ENCODE measurements at regions not wholly inside any gene's neighbourhood (a gene's known extent, or its start where the extent isn't known, plus 50 kb on each side); places are given as distances from the start of the nearest gene placed in this dataset.

DNA sequence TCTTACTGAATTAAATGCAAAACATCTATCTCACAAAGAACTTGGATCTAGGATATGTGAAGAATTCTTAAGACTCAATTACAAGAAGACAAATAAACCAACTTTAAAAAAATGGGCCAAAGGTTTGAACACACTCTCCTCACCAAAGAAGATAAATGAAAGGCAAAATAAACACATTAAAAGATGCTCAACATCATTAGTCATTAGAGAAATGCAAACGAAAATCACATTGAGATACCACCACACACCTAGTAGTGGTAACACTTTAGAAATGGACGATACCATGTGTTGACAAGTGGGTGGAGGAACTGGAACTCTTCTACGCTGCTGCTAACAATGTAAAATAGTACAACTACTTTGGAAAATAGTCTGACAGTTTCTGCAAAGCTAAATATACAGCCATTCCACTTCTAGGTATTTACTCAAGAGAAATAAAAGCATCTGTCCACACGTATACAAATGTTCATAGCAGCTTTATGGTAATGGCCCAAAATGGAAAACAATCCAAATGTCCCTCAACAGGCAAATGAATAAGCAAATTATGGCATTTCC lies 194.3 kb downstream of the RHOU start:
- DNase-seq, result no peak
- ChIA-PET POLR2A (ENCODE audit: unreplicated experiment) (interaction anchor here (0.5 kb wide), 1 partner anchor 283 kb away, joined by 8 read pairs; no protein-coding TSS in a partner anchor), CTCF (no interaction called here)
- Histone ChIP-seq H4K20me1 (ENCODE audit: insufficient read depth) (no peaks in the 10 kb centered on the region), H3K9me3 (ENCODE audit: insufficient read depth, low read depth) (no peaks in the 10 kb centered on the region), H3K4me3 (no peak overlapping the region), H3K79me2 (ENCODE audit: low read depth) (no peaks in the 10 kb centered on the region), H3K4me2 (no peak overlapping the region), H3K27me3 (ENCODE audit: insufficient read depth, low read depth) (peaks cover 32% of the 10 kb centered on the region; the same call in 1 of the 2 replicates), H3K36me3 (ENCODE audit: low read depth) (no peaks in the 10 kb centered on the region), H2AFZ (no peak overlapping the region), H3F3A (ENCODE audit: insufficient read depth, low read depth) (no peaks in the 10 kb centered on the region), H3K27ac (no peak overlapping the region), H3K9me2 (ENCODE audit: insufficient read depth) (no peaks in the 10 kb centered on the region), H3K4me1 (replicated peaks; ENCODE audit: insufficient read depth) (no peaks in the 10 kb centered on the region)
- TF ChIP-seq, protein P1, sequence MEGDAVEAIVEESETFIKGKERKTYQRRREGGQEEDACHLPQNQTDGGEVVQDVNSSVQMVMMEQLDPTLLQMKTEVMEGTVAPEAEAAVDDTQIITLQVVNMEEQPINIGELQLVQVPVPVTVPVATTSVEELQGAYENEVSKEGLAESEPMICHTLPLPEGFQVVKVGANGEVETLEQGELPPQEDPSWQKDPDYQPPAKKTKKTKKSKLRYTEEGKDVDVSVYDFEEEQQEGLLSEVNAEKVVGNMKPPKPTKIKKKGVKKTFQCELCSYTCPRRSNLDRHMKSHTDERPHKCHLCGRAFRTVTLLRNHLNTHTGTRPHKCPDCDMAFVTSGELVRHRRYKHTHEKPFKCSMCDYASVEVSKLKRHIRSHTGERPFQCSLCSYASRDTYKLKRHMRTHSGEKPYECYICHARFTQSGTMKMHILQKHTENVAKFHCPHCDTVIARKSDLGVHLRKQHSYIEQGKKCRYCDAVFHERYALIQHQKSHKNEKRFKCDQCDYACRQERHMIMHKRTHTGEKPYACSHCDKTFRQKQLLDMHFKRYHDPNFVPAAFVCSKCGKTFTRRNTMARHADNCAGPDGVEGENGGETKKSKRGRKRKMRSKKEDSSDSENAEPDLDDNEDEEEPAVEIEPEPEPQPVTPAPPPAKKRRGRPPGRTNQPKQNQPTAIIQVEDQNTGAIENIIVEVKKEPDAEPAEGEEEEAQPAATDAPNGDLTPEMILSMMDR (conservative IDR thresholded peaks at IDR 0.05), result no peak
- TF ChIP-seq EZH2 (IDR thresholded peaks at IDR 0.05; ENCODE audit: low read depth), result no peak
- BruUV-seq (replicated peaks), result no TSS peak
- intact Hi-C loops (cut with micrococcal nuclease; ENCODE audit: unreplicated experiment), result no loop called here

DNA sequence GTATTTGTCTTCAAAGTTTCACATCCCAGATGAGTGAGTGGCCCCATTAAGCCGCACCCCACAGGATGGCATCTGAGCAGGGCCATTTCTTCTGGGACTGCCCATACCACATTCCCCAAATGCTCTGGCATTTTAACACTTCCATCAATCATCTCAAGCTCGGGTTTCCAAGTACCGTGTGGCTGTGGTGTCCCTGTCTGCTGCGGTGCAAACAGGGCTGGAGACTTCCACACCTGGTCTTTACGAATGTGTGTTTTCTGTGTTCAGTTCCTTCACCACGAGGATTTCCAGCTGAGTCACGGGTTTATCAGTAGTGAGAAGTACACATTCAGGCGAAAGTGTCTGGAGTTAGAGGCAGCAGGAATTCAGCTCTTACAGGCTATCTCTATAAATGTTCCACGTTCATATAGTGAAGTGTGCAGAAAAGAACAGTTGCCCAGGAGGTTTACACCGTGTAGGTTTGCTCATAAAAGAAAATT lies 195.2 kb downstream of the RHOU start:
- no TSS peak for BruUV-seq (replicated peaks)
- ChIA-PET CTCF (no interaction called here), POLR2A (ENCODE audit: unreplicated experiment) (no interaction called here)
- Histone ChIP-seq H2AFZ (no peak overlapping the region), H3K27ac (no peak overlapping the region), H3F3A (ENCODE audit: insufficient read depth, low read depth) (no peaks in the 10 kb centered on the region), H3K36me3 (ENCODE audit: low read depth) (no peaks in the 10 kb centered on the region), H3K79me2 (ENCODE audit: low read depth) (no peaks in the 10 kb centered on the region), H3K4me3 (no peak overlapping the region), H4K20me1 (ENCODE audit: insufficient read depth) (no peaks in the 10 kb centered on the region), H3K4me2 (no peak overlapping the region), H3K4me1 (replicated peaks; ENCODE audit: insufficient read depth) (no peaks in the 10 kb centered on the region), H3K9me3 (ENCODE audit: insufficient read depth, low read depth) (no peaks in the 10 kb centered on the region), H3K9me2 (ENCODE audit: insufficient read depth) (no peaks in the 10 kb centered on the region), H3K27me3 (ENCODE audit: insufficient read depth, low read depth) (peaks cover 37% of the 10 kb centered on the region; the same call in 1 of the 2 replicates)
- no peak for TF ChIP-seq EZH2 (IDR thresholded peaks at IDR 0.05; ENCODE audit: low read depth)
- TF ChIP-seq, protein P1 (conservative IDR thresholded peaks at IDR 0.05), result no peak
- no peak for DNase-seq
- intact Hi-C loops (cut with micrococcal nuclease; ENCODE audit: unreplicated experiment), result no loop called here

DNA sequence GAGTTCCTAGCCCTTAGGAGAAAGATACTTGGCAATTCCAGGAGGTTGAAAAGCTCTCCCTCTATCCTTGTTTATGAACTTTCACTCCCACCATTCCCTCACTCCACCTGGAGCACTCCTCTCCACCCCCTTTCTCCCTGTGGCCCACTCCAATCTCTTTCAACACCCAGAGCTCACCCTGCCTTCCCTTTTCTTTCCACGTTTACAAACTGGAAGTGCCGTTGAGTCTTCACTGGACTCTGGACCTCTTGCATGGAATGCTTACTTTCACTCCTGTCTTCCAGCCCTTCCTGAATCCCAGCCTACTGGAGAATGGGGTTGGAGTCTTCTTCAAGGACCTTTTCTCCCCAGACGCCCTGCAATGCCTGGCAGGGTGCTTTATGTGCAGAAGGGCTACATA lies 198.5 kb downstream of the RHOU start:
- H3K4me2 ChIP-seq, result no peak overlapping the region
- no peak overlapping the region for H2AFZ ChIP-seq
- H3K4me1 ChIP-seq (replicated peaks; ENCODE audit: insufficient read depth), result no peaks in the 10 kb centered on the region
- BruUV-seq (replicated peaks), result no TSS peak
- H3K36me3 ChIP-seq (ENCODE audit: low read depth), result no peaks in the 10 kb centered on the region
- H3K27ac ChIP-seq, result no peak overlapping the region
- no peaks in the 10 kb centered on the region for H3F3A ChIP-seq (ENCODE audit: insufficient read depth, low read depth)
- intact Hi-C loops (cut with micrococcal nuclease; ENCODE audit: unreplicated experiment), result no loop called here
- H3K4me3 ChIP-seq, result no peak overlapping the region
- POLR2A ChIA-PET (ENCODE audit: unreplicated experiment), result no interaction called here
- CTCF ChIA-PET, result no interaction called here
- H3K9me2 ChIP-seq (ENCODE audit: insufficient read depth), result no peaks in the 10 kb centered on the region
- no peak for TF ChIP-seq EZH2 (IDR thresholded peaks at IDR 0.05; ENCODE audit: low read depth)
- TF ChIP-seq, protein P1 (conservative IDR thresholded peaks at IDR 0.05), result no peak
- H3K9me3 ChIP-seq (ENCODE audit: insufficient read depth, low read depth), result no peaks in the 10 kb centered on the region
- H4K20me1 ChIP-seq (ENCODE audit: insufficient read depth), result no peaks in the 10 kb centered on the region; the same call in 1 of the 2 replicates
- H3K79me2 ChIP-seq (ENCODE audit: low read depth), result no peaks in the 10 kb centered on the region
- no peak for DNase-seq
- peaks cover 60% of the 10 kb centered on the region for H3K27me3 ChIP-seq (ENCODE audit: insufficient read depth, low read depth)

Data from PC-9 (cell line).